ENCODE measurements at regions not wholly inside any gene's neighbourhood (a gene's known extent, or its start where the extent isn't known, plus 50 kb on each side); places are given as distances from the start of the nearest gene placed in this dataset.
A peak's percentile ranks its signal among the peaks of the same experiment; 100 is the strongest.

DNA sequence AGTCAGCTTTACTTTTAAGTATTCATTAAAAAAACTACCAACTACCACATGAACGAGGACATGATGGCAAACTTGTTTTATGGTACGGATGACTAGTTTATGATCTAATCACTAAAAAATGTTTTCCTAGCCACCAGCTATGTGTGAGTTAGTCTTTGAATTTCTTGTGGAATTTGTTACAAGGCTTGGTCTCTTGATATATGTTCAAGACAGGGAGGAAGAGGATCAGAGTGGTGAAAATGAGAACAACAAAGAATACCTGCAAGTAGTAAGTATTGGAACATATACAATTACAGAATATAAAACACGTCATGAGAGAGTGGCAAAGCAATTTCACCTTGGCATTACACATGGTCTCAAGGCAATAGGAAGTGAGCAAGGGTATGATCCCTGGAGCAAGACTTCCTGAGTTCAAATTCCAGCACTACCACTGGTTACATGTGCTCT is 548.6 kb upstream of the TLE4 start:
- Histone ChIP-seq H3K9me2 (ENCODE audit: insufficient read depth) (no peaks in the 10 kb centered on the region), H3K9me3 (ENCODE audit: low read depth) (no peaks in the 10 kb centered on the region), H3K27ac (peak overlapping the region; percentile 63), H3K4me1 (ENCODE audit: insufficient read depth) (peaks cover 34% of the 10 kb centered on the region), H3K9ac (no peak overlapping the region), H3K4me2 (ENCODE audit: unreplicated experiment) (peak overlapping the region; percentile 16), H3K27me3 (replicated peaks; ENCODE audit: insufficient read depth) (no peaks in the 10 kb centered on the region), H2AFZ (no peak overlapping the region), H3K4me3 (peak overlapping the region; percentile 22; the same call in 1 of the 2 replicates), H3K36me3 (ENCODE audit: low read depth) (no peaks in the 10 kb centered on the region), H3F3A (ENCODE audit: insufficient read depth) (peaks cover 18% of the 10 kb centered on the region), H3K79me2 (ENCODE audit: insufficient read depth) (no peaks in the 10 kb centered on the region), H4K20me1 (ENCODE audit: insufficient read depth) (no peaks in the 10 kb centered on the region)
- DNase-seq: peak; percentile 84
- no peak for TF ChIP-seq EZH2phosphoT487 (IDR thresholded peaks at IDR 0.05; ENCODE audit: insufficient read depth, low read depth)
- TF ChIP-seq EZH2 (IDR thresholded peaks at IDR 0.05; ENCODE audit: insufficient read depth, poor library complexity, severe bottlenecking): no peak
- in situ Hi-C loops (cut with MboI): no loop called here
- WGBS, 2 experiments (ENCODE audit: low coverage in 1 of 2, low lambda C conversion rate in 2 of 2, missing lambda C conversion rate in 2 of 2): 1 to 4% methylated on average over 3 of the region's 3 CpGs

DNA sequence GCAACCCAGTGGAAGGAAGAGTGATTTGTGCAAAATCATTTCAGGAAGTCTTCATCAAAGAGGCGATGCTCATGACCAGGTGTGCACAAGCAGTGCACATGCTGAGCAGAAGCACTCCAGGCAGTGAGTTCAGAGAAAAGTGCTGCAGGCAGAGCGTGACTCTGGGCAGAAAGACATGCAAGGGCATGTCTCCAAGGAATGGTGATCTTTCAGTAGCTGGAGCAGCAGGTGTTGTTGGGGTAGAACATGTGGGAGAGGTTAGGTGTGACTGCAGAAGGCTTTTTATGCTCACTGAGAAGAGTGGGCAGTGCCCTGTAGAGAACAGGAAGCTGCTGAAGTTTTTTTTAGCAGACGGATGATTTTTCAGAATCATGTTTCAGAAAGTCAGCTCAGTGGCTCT is 545.4 kb upstream of the TLE4 start:
- H3K4me3 ChIP-seq: no peak overlapping the region
- H3K27me3 ChIP-seq (replicated peaks; ENCODE audit: insufficient read depth): no peaks in the 10 kb centered on the region
- H3K79me2 ChIP-seq (ENCODE audit: insufficient read depth): no peaks in the 10 kb centered on the region
- no peaks in the 10 kb centered on the region for H3K9me3 ChIP-seq (ENCODE audit: low read depth)
- peaks cover 18% of the 10 kb centered on the region for H3F3A ChIP-seq (ENCODE audit: insufficient read depth)
- H3K4me1 ChIP-seq (ENCODE audit: insufficient read depth): peaks cover 36% of the 10 kb centered on the region
- H3K9me2 ChIP-seq (ENCODE audit: insufficient read depth): no peaks in the 10 kb centered on the region
- TF ChIP-seq EZH2 (IDR thresholded peaks at IDR 0.05; ENCODE audit: insufficient read depth, poor library complexity, severe bottlenecking): no peak
- TF ChIP-seq EZH2phosphoT487 (IDR thresholded peaks at IDR 0.05; ENCODE audit: insufficient read depth, low read depth): no peak
- DNase-seq: peak; percentile 13
- no peaks in the 10 kb centered on the region for H3K36me3 ChIP-seq (ENCODE audit: low read depth)
- no peak overlapping the region for H3K27ac ChIP-seq
- 29 to 46% methylated on average over 3 of the region's 3 CpGs for WGBS, 2 experiments (ENCODE audit: low coverage in 1 of 2, low lambda C conversion rate in 2 of 2, missing lambda C conversion rate in 2 of 2)
- in situ Hi-C loops (cut with MboI): no loop called here
- H3K4me2 ChIP-seq (ENCODE audit: unreplicated experiment): no peak overlapping the region
- H2AFZ ChIP-seq: peak overlapping the region; percentile 53
- H3K9ac ChIP-seq: no peak overlapping the region
- no peaks in the 10 kb centered on the region for H4K20me1 ChIP-seq (ENCODE audit: insufficient read depth)

DNA sequence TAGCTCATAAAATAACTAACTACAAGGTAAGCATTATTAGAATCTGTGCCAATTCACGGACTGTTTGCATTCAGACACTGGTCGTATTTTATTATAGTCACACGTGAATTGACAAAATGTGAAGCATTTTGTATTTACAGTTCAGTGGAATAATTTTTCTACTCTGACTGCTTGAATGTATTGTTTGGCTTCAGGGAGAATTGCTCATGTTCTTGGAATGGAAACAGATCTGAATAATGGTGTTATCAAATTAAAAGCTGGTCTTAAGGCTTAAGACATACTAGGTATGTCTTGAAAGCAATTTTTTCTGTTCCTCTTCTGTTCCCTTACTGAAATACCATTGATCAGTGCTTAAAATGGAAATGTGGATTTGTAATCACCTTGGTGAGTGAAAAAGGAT is 543.7 kb upstream of the TLE4 start:
- no peaks in the 10 kb centered on the region for H3K36me3 ChIP-seq (ENCODE audit: low read depth)
- H4K20me1 ChIP-seq (ENCODE audit: insufficient read depth): no peaks in the 10 kb centered on the region
- no peak overlapping the region for H3K4me3 ChIP-seq
- peaks cover 28% of the 10 kb centered on the region for H3K4me1 ChIP-seq (ENCODE audit: insufficient read depth)
- WGBS, 2 experiments (ENCODE audit: low coverage in 1 of 2, low lambda C conversion rate in 2 of 2, missing lambda C conversion rate in 2 of 2): 25 to 37% methylated on average over 3 of the region's 3 CpGs
- H3F3A ChIP-seq (ENCODE audit: insufficient read depth): peaks cover 5% of the 10 kb centered on the region
- in situ Hi-C loops (cut with MboI): no loop called here
- no peak overlapping the region for H3K27ac ChIP-seq
- no peaks in the 10 kb centered on the region for H3K27me3 ChIP-seq (replicated peaks; ENCODE audit: insufficient read depth)
- DNase-seq: peak; percentile 43
- peak overlapping the region; percentile 6 for H3K4me2 ChIP-seq (ENCODE audit: unreplicated experiment)
- 0 out of 2 replicates have a peak overlapping the region, but pooled peaks have one; percentile 13 for H2AFZ ChIP-seq
- no peaks in the 10 kb centered on the region for H3K9me3 ChIP-seq (ENCODE audit: low read depth)
- TF ChIP-seq EZH2 (IDR thresholded peaks at IDR 0.05; ENCODE audit: insufficient read depth, poor library complexity, severe bottlenecking) (no peak), EZH2phosphoT487 (IDR thresholded peaks at IDR 0.05; ENCODE audit: insufficient read depth, low read depth) (no peak)
- H3K9me2 ChIP-seq (ENCODE audit: insufficient read depth): no peaks in the 10 kb centered on the region
- H3K79me2 ChIP-seq (ENCODE audit: insufficient read depth): no peaks in the 10 kb centered on the region
- no peak overlapping the region for H3K9ac ChIP-seq

DNA sequence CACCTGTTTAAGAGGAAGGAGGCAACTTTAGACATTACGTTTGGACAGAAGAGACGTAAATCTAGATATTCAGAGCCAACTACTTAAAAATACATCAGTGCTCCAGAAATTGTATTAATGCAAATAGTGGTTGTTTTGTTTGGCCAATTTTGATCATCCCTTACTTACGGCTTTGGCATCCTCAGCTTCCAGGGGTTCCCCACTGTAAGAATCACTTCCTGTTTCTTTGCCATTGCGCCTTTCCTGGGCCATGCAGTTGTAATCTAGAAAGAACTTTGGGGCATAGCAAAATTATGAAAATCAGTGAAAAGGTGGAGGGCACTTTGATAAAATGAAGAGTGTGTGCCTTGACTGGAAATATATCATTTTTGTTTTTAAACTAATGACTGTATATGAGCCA is 537.2 kb upstream of the TLE4 start:
- 80 to 83% methylated on average over 4 of the region's 4 CpGs for WGBS, 2 experiments (ENCODE audit: low coverage in 1 of 2, low lambda C conversion rate in 2 of 2, missing lambda C conversion rate in 2 of 2)

DNA sequence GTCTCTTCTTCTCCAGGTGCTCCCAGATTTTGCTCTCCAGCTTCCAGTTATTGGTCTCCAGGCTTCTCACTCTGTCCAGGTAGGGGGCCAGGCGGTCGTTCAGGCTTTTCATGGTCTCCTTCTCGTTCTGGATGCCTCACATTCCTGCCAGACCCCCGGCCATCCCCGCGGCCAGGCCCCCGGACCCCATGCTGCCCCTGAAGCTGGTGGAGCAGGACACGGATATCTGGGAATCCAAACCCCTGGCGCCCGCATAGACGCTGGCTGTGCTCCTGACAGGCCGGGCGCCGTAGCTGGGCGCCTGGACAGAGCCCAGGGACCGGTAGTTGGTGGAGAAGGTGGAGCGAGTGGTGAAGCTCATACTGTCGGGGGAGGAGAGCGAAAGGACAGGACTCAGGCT is 534.4 kb upstream of the TLE4 start:
- in situ Hi-C loops (cut with MboI): no loop called here
- H3K9me2 ChIP-seq (ENCODE audit: insufficient read depth): no peaks in the 10 kb centered on the region
- H3K27ac ChIP-seq: no peak overlapping the region

More for the DNA sequence above, 537.2 kb upstream of the TLE4 start:
- no peak overlapping the region for H3K27ac ChIP-seq
- in situ Hi-C loops (cut with MboI): no loop called here
- no peaks in the 10 kb centered on the region for H3K4me1 ChIP-seq (ENCODE audit: insufficient read depth)
- no peaks in the 10 kb centered on the region for H4K20me1 ChIP-seq (ENCODE audit: insufficient read depth)
- no peaks in the 10 kb centered on the region for H3F3A ChIP-seq (ENCODE audit: insufficient read depth)
- no peaks in the 10 kb centered on the region for H3K36me3 ChIP-seq (ENCODE audit: low read depth)
- no peaks in the 10 kb centered on the region for H3K79me2 ChIP-seq (ENCODE audit: insufficient read depth)
- no peaks in the 10 kb centered on the region for H3K9me3 ChIP-seq (ENCODE audit: low read depth)
- no peaks in the 10 kb centered on the region for H3K9me2 ChIP-seq (ENCODE audit: insufficient read depth)
- no peak overlapping the region for H2AFZ ChIP-seq
- no peak for DNase-seq
- H3K4me2 ChIP-seq (ENCODE audit: unreplicated experiment): no peak overlapping the region
- H3K4me3 ChIP-seq: no peak overlapping the region
- no peak for TF ChIP-seq EZH2 (IDR thresholded peaks at IDR 0.05; ENCODE audit: insufficient read depth, poor library complexity, severe bottlenecking)
- no peak for TF ChIP-seq EZH2phosphoT487 (IDR thresholded peaks at IDR 0.05; ENCODE audit: insufficient read depth, low read depth)
- no peaks in the 10 kb centered on the region for H3K27me3 ChIP-seq (replicated peaks; ENCODE audit: insufficient read depth)
- H3K9ac ChIP-seq: no peak overlapping the region

More for the DNA sequence above, 534.4 kb upstream of the TLE4 start:
- Histone ChIP-seq H3K9ac (no peak overlapping the region), H4K20me1 (ENCODE audit: insufficient read depth) (no peaks in the 10 kb centered on the region), H3K4me3 (no peak overlapping the region), H3K27me3 (replicated peaks; ENCODE audit: insufficient read depth) (no peaks in the 10 kb centered on the region), H3K9me3 (ENCODE audit: low read depth) (no peaks in the 10 kb centered on the region), H3K4me2 (ENCODE audit: unreplicated experiment) (no peak overlapping the region), H3F3A (ENCODE audit: insufficient read depth) (no peaks in the 10 kb centered on the region), H3K79me2 (ENCODE audit: insufficient read depth) (no peaks in the 10 kb centered on the region), H3K36me3 (ENCODE audit: low read depth) (no peaks in the 10 kb centered on the region), H3K4me1 (ENCODE audit: insufficient read depth) (no peaks in the 10 kb centered on the region), H2AFZ (no peak overlapping the region)
- TF ChIP-seq EZH2phosphoT487 (IDR thresholded peaks at IDR 0.05; ENCODE audit: insufficient read depth, low read depth): no peak
- no peak for TF ChIP-seq EZH2 (IDR thresholded peaks at IDR 0.05; ENCODE audit: insufficient read depth, poor library complexity, severe bottlenecking)
- no peak for DNase-seq
- WGBS, 2 experiments (ENCODE audit: low coverage in 1 of 2, low lambda C conversion rate in 2 of 2, missing lambda C conversion rate in 2 of 2): 82 to 85% methylated on average over 19 of the region's 19 CpGs

Data from GM23248 (cell line).